ENCODE measurements at regions not wholly inside any gene's neighbourhood (a gene's known extent, or its start where the extent isn't known, plus 50 kb on each side); places are given as distances from the start of the nearest gene placed in this dataset.

DNA sequence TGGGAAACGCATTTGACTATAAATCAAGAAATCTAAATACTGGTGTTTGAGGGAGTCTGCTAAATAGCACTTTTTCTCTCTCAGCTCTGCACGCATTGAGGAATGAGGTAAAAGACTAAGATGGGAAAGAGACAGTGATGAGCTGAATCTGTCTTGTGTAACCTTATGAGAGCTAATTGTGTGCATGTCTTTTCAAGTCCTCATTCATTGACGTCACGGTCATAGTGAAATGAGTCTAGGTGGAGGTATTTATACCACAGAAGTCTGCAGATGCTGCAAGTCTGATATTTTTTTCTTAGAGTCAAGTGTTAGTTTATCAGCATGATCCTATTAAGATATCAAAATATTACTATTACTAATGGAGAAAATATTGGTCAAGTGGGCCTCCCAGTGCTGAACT is 361.5 kb upstream of the HS3ST1 start:
- TF ChIP-seq, protein P1, sequence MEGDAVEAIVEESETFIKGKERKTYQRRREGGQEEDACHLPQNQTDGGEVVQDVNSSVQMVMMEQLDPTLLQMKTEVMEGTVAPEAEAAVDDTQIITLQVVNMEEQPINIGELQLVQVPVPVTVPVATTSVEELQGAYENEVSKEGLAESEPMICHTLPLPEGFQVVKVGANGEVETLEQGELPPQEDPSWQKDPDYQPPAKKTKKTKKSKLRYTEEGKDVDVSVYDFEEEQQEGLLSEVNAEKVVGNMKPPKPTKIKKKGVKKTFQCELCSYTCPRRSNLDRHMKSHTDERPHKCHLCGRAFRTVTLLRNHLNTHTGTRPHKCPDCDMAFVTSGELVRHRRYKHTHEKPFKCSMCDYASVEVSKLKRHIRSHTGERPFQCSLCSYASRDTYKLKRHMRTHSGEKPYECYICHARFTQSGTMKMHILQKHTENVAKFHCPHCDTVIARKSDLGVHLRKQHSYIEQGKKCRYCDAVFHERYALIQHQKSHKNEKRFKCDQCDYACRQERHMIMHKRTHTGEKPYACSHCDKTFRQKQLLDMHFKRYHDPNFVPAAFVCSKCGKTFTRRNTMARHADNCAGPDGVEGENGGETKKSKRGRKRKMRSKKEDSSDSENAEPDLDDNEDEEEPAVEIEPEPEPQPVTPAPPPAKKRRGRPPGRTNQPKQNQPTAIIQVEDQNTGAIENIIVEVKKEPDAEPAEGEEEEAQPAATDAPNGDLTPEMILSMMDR (conservative IDR thresholded peaks at IDR 0.05; ENCODE audit: low read depth, low read length) = no peak
- Histone ChIP-seq H3K27ac (no peak overlapping the region), H4K20me1 (ENCODE audit: insufficient read depth) (no peaks in the 10 kb centered on the region), H3K4me3 (IDR thresholded peaks at IDR 0.05; ENCODE audit: insufficient read depth, low read depth, low read length) (no peak overlapping the region), H2AFZ (ENCODE audit: low read depth) (no peak overlapping the region), H3K36me3 (ENCODE audit: insufficient read depth) (no peaks in the 10 kb centered on the region), H3K4me1 (ENCODE audit: low read depth, poor library complexity, severe bottlenecking) (no peaks in the 10 kb centered on the region), H3K79me2 (ENCODE audit: insufficient read depth, low read depth) (no peaks in the 10 kb centered on the region), H3K27me3 (ENCODE audit: insufficient read depth, low read depth) (no peaks in the 10 kb centered on the region), H3K9ac (no peak overlapping the region), H3K4me2 (no peak overlapping the region)

DNA sequence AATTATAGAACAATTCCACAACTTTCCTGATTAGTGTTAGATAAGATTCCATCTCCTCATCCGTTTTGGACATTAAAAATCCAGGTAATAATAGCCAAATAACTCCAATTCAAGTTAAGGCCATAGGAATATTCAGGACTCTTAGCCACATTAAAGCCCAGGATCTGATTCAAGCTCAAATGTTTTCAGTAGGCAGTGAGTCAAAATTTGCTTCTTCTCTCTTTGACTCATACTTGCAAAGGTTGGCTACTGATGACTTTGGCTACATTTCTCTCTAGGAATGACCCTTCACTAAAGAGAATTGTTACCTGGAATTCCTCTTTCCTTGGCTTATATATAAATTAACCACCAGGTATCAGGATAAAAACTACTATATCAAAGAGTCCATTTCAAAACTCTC is 354.9 kb upstream of the HS3ST1 start:
- no peak overlapping the region for H3K4me2 ChIP-seq

DNA sequence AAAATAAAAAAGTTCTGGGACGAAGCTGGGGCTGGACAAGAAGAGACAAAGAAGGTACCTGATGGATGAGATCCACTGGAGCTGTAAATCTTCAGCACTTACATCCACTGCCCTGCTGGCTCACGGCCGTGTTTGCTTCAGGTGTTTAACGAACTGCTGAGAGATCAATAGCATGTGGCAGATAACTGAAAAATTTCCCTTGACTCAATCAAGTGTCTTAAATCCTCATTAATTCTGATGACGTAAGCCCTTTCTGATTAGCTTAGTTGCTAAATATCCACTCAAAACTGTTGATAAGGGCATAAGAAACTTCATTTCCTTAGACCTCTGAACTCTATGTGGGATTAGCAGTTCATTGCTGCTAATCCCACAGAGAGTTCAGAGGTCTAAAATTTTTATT is 354.2 kb upstream of the HS3ST1 start:
- no peak overlapping the region for H3K4me3 ChIP-seq (IDR thresholded peaks at IDR 0.05; ENCODE audit: insufficient read depth, low read depth, low read length)
- H3K79me2 ChIP-seq (ENCODE audit: insufficient read depth, low read depth) = no peaks in the 10 kb centered on the region
- no peaks in the 10 kb centered on the region for H3K27me3 ChIP-seq (ENCODE audit: insufficient read depth, low read depth)
- no peaks in the 10 kb centered on the region for H4K20me1 ChIP-seq (ENCODE audit: insufficient read depth)
- H3K9ac ChIP-seq = no peak overlapping the region
- TF ChIP-seq, protein P1 (conservative IDR thresholded peaks at IDR 0.05; ENCODE audit: low read depth, low read length) = no peak
- no peaks in the 10 kb centered on the region for H3K4me1 ChIP-seq (ENCODE audit: low read depth, poor library complexity, severe bottlenecking)
- no peak overlapping the region for H3K27ac ChIP-seq
- H2AFZ ChIP-seq (ENCODE audit: low read depth) = no peak overlapping the region
- H3K36me3 ChIP-seq (ENCODE audit: insufficient read depth) = no peaks in the 10 kb centered on the region
- H3K4me2 ChIP-seq = no peak overlapping the region

More for the DNA sequence above, 354.9 kb upstream of the HS3ST1 start:
- Histone ChIP-seq H3K4me1 (ENCODE audit: low read depth, poor library complexity, severe bottlenecking) (no peaks in the 10 kb centered on the region), H3K79me2 (ENCODE audit: insufficient read depth, low read depth) (no peaks in the 10 kb centered on the region), H3K4me3 (IDR thresholded peaks at IDR 0.05; ENCODE audit: insufficient read depth, low read depth, low read length) (no peak overlapping the region), H3K9ac (no peak overlapping the region), H3K27me3 (ENCODE audit: insufficient read depth, low read depth) (no peaks in the 10 kb centered on the region), H3K27ac (no peak overlapping the region), H4K20me1 (ENCODE audit: insufficient read depth) (no peaks in the 10 kb centered on the region), H2AFZ (ENCODE audit: low read depth) (no peak overlapping the region), H3K36me3 (ENCODE audit: insufficient read depth) (no peaks in the 10 kb centered on the region)
- TF ChIP-seq, protein P1 (conservative IDR thresholded peaks at IDR 0.05; ENCODE audit: low read depth, low read length) = no peak

DNA sequence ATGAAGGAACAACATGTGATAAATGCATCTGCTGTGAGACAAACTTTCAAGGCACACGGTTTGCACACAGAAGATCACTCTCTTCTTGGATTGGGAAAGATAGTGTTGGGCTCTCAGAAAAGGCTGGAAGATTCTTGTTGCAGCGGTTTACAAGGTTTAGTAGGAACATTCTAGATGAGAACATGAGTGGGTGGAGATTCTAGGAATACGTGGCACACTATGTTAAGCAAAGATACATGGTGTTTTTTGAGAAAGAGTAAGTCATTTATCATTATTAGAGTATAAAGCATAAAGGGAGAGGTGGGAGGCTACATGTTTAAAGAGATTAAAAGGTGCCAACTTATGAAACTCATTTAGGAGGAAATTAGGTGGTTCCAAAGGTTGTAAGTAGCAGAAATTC is 348.8 kb upstream of the HS3ST1 start:
- TF ChIP-seq, protein P1 (conservative IDR thresholded peaks at IDR 0.05; ENCODE audit: low read depth, low read length) = no peak
- H3K36me3 ChIP-seq (ENCODE audit: insufficient read depth) = no peaks in the 10 kb centered on the region
- no peaks in the 10 kb centered on the region for H3K27me3 ChIP-seq (ENCODE audit: insufficient read depth, low read depth)
- H4K20me1 ChIP-seq (ENCODE audit: insufficient read depth) = no peaks in the 10 kb centered on the region
- H3K9ac ChIP-seq = no peak overlapping the region
- H3K4me3 ChIP-seq (IDR thresholded peaks at IDR 0.05; ENCODE audit: insufficient read depth, low read depth, low read length) = no peak overlapping the region
- H3K27ac ChIP-seq = no peak overlapping the region
- no peak overlapping the region for H2AFZ ChIP-seq (ENCODE audit: low read depth)
- no peaks in the 10 kb centered on the region for H3K4me1 ChIP-seq (ENCODE audit: low read depth, poor library complexity, severe bottlenecking)
- no peaks in the 10 kb centered on the region for H3K79me2 ChIP-seq (ENCODE audit: insufficient read depth, low read depth)
- H3K4me2 ChIP-seq = no peak overlapping the region

All from KMS-11 (cell line).